Cardiac fibroblast (primary cell): ENCODE measurements at regions not wholly inside any gene's neighbourhood (a gene's known extent, or its start where the extent isn't known, plus 50 kb on each side); places are given as distances from the start of the nearest gene placed in this dataset.

Experiments
- DNase-seq, 2 donors: peaks; one replicate each; pipeline versions ENCODE4 v3.0.0 to v3.0.0-alpha.2; 2010; ENCODE audit warnings: low read depth in 2 of 2
- H3K4me3 ChIP-seq, 2 donors: replicated peaks in 1 of 2; 1 replicate in 1 of 2; 2 replicates in 1 of 2; pipeline ENCODE4 v1.5.1; 2011; ENCODE audit warnings: low read depth in 2 of 2, low read length in 2 of 2, mild to moderate bottlenecking in 2 of 2, moderate library complexity in 1 of 2
- CTCF ChIP-seq: IDR thresholded peaks from one replicate; pipeline ENCODE4 v1.5.1; 2011; ENCODE audit warnings: low read depth, mild to moderate bottlenecking, low read length, inconsistent platforms

GRCh38 chr20:47950124-47950912 is 165.0 kb upstream of the SULF2 start:
- TF ChIP-seq CTCF = no peak
- DNase-seq = peak; percentile 21 to 79
- H3K4me3 ChIP-seq = no peak overlapping the region

GRCh38 chr20:47949230-47949629 is 163.9 kb upstream of the SULF2 start:
- DNase-seq = no peak
- no peak for TF ChIP-seq CTCF
- no peak overlapping the region for H3K4me3 ChIP-seq

- DNase-seq = no peak
- TF ChIP-seq CTCF = no peak
Measured at GRCh38 chr20:47944682-47945081, 159.4 kb upstream of the SULF2 start.

GRCh38 chr20:47941869-47942268 is 156.6 kb upstream of the SULF2 start:
- H3K4me3 ChIP-seq = no peak overlapping the region
- no peak for TF ChIP-seq CTCF
- DNase-seq = no peak

More at GRCh38 chr20:47944682-47945081, 159.4 kb upstream of the SULF2 start:
- no peak overlapping the region for H3K4me3 ChIP-seq

GRCh38 chr20:47940101-47940813 is 155.0 kb upstream of the SULF2 start:
- TF ChIP-seq CTCF = no peak
- H3K4me3 ChIP-seq = no peak overlapping the region
- DNase-seq = no peak

GRCh38 chr20:47936612-47937011 is 151.3 kb upstream of the SULF2 start:
- no peak for TF ChIP-seq CTCF
- no peak for DNase-seq
- no peak overlapping the region for H3K4me3 ChIP-seq
